Erythroblast (primary cell): ENCODE measurements at regions not wholly inside any gene's neighbourhood (a gene's known extent, or its start where the extent isn't known, plus 50 kb on each side); places are given as distances from the start of the nearest gene placed in this dataset.
"Not testable (repeated sequence)": the region's sequence is repeated elsewhere in the genome, so short reads cannot be mapped to it uniquely, and the experiment has no call there.

ENCODE experiments used
- DNase-seq, 2 experiments: peaks; one replicate each; lab custom pipeline; 2025; lab: John Stamatoyannopoulos, UW
- GATA1 ChIP-seq: IDR thresholded peaks from 2 replicates; pipeline ENCODE4 v1.6.1; 2011; ENCODE audit warnings: low read depth, mild to moderate bottlenecking, control low read depth, low read length, moderate library complexity
- POLR2A ChIP-seq: IDR thresholded peaks from 2 replicates; pipeline ENCODE4 v1.6.1; 2011; ENCODE audit warnings: mild to moderate bottlenecking, low read length

- TF ChIP-seq POLR2A (no peak), GATA1 (no peak)
- no peak for DNase-seq
These were observed 110.3 kb upstream of the SYT13 start for GRCh38 chr11:45396394-45396793.

- no peak for DNase-seq
- no peak for TF ChIP-seq GATA1
- TF ChIP-seq POLR2A, result no peak
These were observed 109.8 kb upstream of the SYT13 start for GRCh38 chr11:45395947-45396346.

DNA sequence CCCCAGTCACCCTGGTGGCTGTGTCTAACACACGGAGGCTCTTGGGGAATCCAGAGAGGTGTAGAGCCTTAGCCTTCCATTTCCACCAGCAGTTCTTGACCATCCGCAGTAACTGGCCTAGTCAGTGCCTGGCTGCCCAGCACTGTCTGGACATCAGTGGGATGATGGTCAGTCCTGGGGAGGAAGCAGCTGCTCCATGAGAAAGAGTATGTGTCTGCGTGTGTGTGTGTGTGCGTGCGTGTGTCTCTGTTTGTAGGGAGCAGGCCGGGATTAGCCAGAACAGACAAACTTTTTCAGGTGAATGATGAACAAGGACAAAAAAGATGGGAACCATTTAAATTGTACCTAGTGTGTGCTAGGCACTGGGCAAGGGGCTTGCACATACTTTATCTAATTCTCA, 109.3 kb upstream of the SYT13 start:
- no peak for DNase-seq
- TF ChIP-seq POLR2A, result no peak
- no peak for TF ChIP-seq GATA1

- TF ChIP-seq GATA1 (no peak), POLR2A (no peak)
- DNase-seq, result no peak
These were observed 108.3 kb upstream of the SYT13 start for GRCh38 chr11:45394294-45395085.

DNA sequence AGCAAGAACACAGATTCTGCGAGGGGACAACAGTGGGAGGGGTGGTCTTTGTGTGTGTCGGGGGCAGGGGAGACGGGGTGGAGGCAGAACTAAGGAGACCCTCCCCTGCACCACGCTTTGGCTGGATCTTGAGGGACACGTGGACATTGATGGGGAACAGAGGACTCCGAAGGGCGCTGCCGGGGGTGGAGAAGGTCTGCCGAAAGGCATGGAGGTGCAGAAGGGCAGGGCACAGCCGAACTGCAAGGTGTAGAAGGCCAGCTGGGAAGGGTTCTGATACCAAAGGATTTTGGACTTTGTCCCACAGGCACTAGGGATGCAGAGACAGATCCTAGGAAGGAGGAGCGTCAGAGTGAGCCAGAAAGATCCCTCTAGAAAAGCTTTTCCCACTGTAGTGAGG, 107.7 kb upstream of the SYT13 start:
- TF ChIP-seq POLR2A, result no peak
- TF ChIP-seq GATA1, result no peak
- DNase-seq, result no peak

- no peak for TF ChIP-seq GATA1
- no peak for TF ChIP-seq POLR2A
- DNase-seq, result no peak
These were observed 107.2 kb upstream of the SYT13 start for GRCh38 chr11:45393334-45393733.

GRCh38 chr11:45392591-45393091, 106.5 kb upstream of the SYT13 start:
- TF ChIP-seq GATA1, result no peak
- no peak for TF ChIP-seq POLR2A
- no peak for DNase-seq

DNA sequence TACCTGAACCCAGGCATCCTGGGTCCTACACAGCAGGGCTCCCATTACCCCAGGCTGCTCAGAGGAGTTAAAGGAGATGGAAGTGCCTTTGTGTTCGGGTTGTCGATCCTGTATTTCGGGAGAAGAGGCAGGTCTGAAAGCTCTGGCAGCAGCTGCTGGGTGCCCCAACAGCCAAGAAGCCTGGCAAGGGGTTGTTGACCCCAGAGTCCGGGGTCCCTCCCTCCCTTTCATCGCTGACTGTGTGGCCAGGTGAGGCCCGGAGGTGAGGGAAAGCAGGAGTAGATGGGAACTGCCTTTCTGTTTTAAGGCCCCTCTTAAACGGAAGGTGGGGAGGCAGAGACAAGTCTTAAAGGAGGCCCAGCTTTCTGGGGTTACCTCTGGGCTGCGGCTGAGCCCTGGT, 106.0 kb upstream of the SYT13 start:
- no peak for DNase-seq
- TF ChIP-seq GATA1 (no peak), POLR2A (no peak)

- no peak for DNase-seq
- TF ChIP-seq GATA1 (no peak), POLR2A (no peak)
These were observed 105.2 kb upstream of the SYT13 start for GRCh38 chr11:45391168-45391850.

GRCh38 chr11:45390407-45390806, 104.3 kb upstream of the SYT13 start:
- TF ChIP-seq POLR2A, result no peak
- no peak for DNase-seq

- no peak for DNase-seq
- no peak for TF ChIP-seq GATA1
- TF ChIP-seq POLR2A, result no peak
These were observed 102.3 kb upstream of the SYT13 start for GRCh38 chr11:45388472-45388871.

GRCh38 chr11:45387885-45388284, 101.7 kb upstream of the SYT13 start:
- DNase-seq, result not testable (repeated sequence)

DNA sequence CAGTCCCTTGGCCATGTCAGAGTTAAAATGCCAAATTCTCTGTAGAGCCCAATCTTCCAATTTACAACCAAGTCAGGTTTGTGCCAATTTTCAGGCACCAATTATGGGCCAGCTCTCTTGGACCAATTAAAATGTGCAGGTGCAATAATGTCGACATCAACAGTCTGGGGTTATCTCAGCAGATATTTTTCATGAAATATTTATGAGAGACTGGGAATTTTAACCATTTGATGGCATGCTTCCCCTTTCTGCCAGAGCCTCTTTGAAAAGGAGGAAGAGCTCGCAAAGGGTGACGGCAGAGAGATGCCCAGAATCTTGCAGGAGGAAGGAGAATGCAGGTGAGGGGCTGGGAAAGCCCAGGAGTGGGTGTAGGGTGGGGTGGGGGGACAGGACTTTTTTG, 100.8 kb upstream of the SYT13 start:
- no peak for DNase-seq
- no peak for TF ChIP-seq POLR2A
- TF ChIP-seq GATA1, result no peak

- no peak for DNase-seq
These were observed 99.7 kb upstream of the SYT13 start for GRCh38 chr11:45385844-45386243.

More at GRCh38 chr11:45385844-45386243, 99.7 kb upstream of the SYT13 start:
- no peak for TF ChIP-seq POLR2A
- no peak for TF ChIP-seq GATA1
